HEK293T (cell line): ENCODE measurements at regions not wholly inside any gene's neighbourhood (a gene's known extent, or its start where the extent isn't known, plus 50 kb on each side); places are given as distances from the start of the nearest gene placed in this dataset.

Experiments
- BHLHE40 ChIP-seq: fragments of 450-650 bp; IDR thresholded peaks from 2 replicates; pipeline ENCODE4 v1.6.1; 2016; ENCODE audit warnings: mild to moderate bottlenecking, moderate library complexity, borderline replicate concordance
- CTBP1 ChIP-seq: fragments of 450-650 bp; IDR thresholded peaks from 2 replicates; pipeline ENCODE4 v1.6.1; 2016; ENCODE audit warnings: borderline replicate concordance
- FOXM1 ChIP-seq: fragments of 450-650 bp; IDR thresholded peaks from 2 replicates; pipeline ENCODE4 v1.6.1; 2017; ENCODE audit warnings: mild to moderate bottlenecking, borderline replicate concordance
- L3MBTL2 ChIP-seq: fragments of 450-650 bp; conservative IDR thresholded peaks from 2 replicates; pipeline ENCODE4 v1.6.1; 2016; ENCODE audit warnings: mild to moderate bottlenecking
- NFRKB ChIP-seq: fragments of 450-650 bp; IDR thresholded peaks from 2 replicates; pipeline ENCODE4 v1.6.1; 2016; ENCODE audit warnings: mild to moderate bottlenecking, moderate library complexity
- SP1 ChIP-seq: fragments of 450-650 bp; IDR thresholded peaks from 2 replicates; pipeline ENCODE4 v1.6.1; 2017
- SUZ12 ChIP-seq: fragments of 450-650 bp; IDR thresholded peaks from 2 replicates; pipeline ENCODE4 v1.6.1; 2016; ENCODE audit warnings: mild to moderate bottlenecking
- TARDBP ChIP-seq: fragments of 450-650 bp; IDR thresholded peaks from 2 replicates; pipeline ENCODE4 v1.6.1; 2016
- ZNF384 ChIP-seq: fragments of 450-650 bp; IDR thresholded peaks from 2 replicates; pipeline ENCODE4 v1.6.1; 2016
- TF ChIP-seq, protein P1 (sequence below): fragments of 450-650 bp; IDR thresholded peaks from 2 replicates; pipeline ENCODE4 v1.6.1; 2016

DNA sequence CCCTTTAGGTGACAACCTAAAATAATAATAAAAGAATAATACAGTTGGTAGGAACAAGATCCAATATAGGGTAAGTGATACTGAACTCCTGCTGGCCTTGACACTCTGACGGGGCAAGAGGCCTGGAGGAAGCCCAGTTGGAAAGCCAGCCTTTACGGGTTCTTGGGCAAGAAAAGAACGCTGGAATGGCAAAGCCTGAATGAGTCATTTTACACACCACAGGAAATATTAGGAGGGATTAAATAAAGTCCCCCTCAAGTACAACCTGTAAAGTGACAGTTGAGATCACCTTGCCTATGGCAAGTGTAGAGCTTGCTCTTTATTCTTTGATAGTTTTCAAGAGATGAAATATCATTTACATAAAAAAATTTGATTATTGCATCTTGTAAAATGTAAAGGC is 244.5 kb upstream of the TLL1 start:
- TF ChIP-seq TARDBP, result no peak
- no peak for TF ChIP-seq FOXM1
- no peak for TF ChIP-seq CTBP1
- TF ChIP-seq SP1, result no peak
- TF ChIP-seq L3MBTL2, result no peak
- no peak for TF ChIP-seq SUZ12
- TF ChIP-seq BHLHE40, result no peak
- TF ChIP-seq, protein P1, sequence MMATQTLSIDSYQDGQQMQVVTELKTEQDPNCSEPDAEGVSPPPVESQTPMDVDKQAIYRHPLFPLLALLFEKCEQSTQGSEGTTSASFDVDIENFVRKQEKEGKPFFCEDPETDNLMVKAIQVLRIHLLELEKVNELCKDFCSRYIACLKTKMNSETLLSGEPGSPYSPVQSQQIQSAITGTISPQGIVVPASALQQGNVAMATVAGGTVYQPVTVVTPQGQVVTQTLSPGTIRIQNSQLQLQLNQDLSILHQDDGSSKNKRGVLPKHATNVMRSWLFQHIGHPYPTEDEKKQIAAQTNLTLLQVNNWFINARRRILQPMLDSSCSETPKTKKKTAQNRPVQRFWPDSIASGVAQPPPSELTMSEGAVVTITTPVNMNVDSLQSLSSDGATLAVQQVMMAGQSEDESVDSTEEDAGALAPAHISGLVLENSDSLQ, result no peak
- no peak for TF ChIP-seq NFRKB
- TF ChIP-seq ZNF384, result no peak
